Vagina (tissue), 2 donors: ENCODE measurements at regions not wholly inside any gene's neighbourhood (a gene's known extent, or its start where the extent isn't known, plus 50 kb on each side); places are given as distances from the start of the nearest gene placed in this dataset.

Source experiments
- POLR2A ChIP-seq, 2 donors: fragments of 450-650 bp; IDR thresholded peaks; one replicate each; pipeline ENCODE4 v1.6.1; 2017; ENCODE audit warnings: antibody characterized with exemption in 2 of 2, mild to moderate bottlenecking in 2 of 2, moderate library complexity in 2 of 2
- POLR2AphosphoS5 ChIP-seq, 2 donors: sonication (generic); formaldehyde crosslinking; IDR thresholded peaks; one replicate each; pipeline ENCODE4 v1.9.0; 2017; ENCODE audit warnings: antibody characterized with exemption in 2 of 2, mild to moderate bottlenecking in 2 of 2, low read depth in 1 of 2; ENCODE audit not compliant: insufficient read depth in 1 of 2
- TF ChIP-seq, protein P1 (sequence below), 3 experiments: fragments of 450-650 bp in 2 of 3; fragments of 200-600 bp in 1 of 3; sonication (generic) in 1 of 3; IDR thresholded peaks; one replicate each; pipeline ENCODE4 v1.5.1; 2017 to 2019; ENCODE audit warnings: antibody characterized with exemption in 3 of 3, mild to moderate bottlenecking in 2 of 3, moderate library complexity in 2 of 3

DNA sequence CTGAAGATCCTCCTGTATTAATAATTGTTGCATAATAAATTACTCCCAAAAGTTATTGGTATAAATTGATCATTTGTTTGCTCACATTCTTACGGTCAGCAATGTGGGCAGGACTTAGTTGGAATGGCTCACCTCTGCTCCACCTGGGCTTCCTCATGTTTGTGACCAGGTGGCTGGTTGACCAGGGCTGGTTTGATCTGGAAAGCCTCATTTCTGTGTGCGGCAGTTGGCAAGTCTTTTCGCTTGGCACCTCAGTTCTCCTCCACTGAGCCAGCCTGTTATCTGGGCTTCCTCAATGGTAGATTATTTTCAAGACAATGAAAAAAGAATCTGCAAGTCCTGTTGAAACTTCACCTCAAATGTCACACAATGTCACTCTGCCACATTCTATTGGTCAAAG, 301.1 kb downstream of the TBL1XR1 start:
- TF ChIP-seq, protein P1, sequence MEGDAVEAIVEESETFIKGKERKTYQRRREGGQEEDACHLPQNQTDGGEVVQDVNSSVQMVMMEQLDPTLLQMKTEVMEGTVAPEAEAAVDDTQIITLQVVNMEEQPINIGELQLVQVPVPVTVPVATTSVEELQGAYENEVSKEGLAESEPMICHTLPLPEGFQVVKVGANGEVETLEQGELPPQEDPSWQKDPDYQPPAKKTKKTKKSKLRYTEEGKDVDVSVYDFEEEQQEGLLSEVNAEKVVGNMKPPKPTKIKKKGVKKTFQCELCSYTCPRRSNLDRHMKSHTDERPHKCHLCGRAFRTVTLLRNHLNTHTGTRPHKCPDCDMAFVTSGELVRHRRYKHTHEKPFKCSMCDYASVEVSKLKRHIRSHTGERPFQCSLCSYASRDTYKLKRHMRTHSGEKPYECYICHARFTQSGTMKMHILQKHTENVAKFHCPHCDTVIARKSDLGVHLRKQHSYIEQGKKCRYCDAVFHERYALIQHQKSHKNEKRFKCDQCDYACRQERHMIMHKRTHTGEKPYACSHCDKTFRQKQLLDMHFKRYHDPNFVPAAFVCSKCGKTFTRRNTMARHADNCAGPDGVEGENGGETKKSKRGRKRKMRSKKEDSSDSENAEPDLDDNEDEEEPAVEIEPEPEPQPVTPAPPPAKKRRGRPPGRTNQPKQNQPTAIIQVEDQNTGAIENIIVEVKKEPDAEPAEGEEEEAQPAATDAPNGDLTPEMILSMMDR (IDR thresholded peaks at IDR 0.05), result no peak
- TF ChIP-seq POLR2A (IDR thresholded peaks at IDR 0.05) (no peak), POLR2AphosphoS5 (IDR thresholded peaks at IDR 0.05; ENCODE audit: insufficient read depth in 1 of 2, low read depth in 1 of 2) (no peak)
